HG03066 (cell line): ENCODE measurements at regions not wholly inside any gene's neighbourhood (a gene's known extent, or its start where the extent isn't known, plus 50 kb on each side); places are given as distances from the start of the nearest gene placed in this dataset.

Source experiments
- ATAC-seq: cut with Tn5 transposase; IDR thresholded peaks from one replicate; pipeline ENCODE4 v1.9.1; 2021; ENCODE audit warnings: low read depth; ENCODE audit not compliant: unreplicated experiment

- no peak for ATAC-seq
These were observed 52.4 kb upstream of the TRIO start for GRCh38 chr5:14090755-14091154.

GRCh38 chr5:14090290-14090689 lies 52.9 kb upstream of the TRIO start:
- ATAC-seq = no peak

DNA sequence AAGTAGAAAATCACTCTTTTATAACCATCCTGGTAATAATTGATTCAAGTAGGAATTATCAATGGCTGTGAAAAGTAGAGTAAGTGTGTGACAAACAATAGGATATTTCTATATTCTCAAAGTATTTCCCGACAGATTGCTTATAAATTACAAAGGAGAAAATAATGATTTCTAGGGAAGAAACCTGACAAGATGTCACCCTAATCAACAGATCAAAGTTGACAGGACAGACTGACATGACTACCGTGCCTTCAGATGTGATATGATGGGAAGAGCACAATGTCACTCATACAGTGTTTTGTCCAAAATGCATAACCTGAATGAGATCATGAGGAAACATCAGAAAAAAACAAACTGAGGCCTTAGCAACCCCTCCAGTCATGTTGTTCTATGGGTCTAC lies 53.9 kb upstream of the TRIO start:
- ATAC-seq = no peak

- ATAC-seq = no peak
These were observed 56.9 kb upstream of the TRIO start for GRCh38 chr5:14086261-14086660.

DNA sequence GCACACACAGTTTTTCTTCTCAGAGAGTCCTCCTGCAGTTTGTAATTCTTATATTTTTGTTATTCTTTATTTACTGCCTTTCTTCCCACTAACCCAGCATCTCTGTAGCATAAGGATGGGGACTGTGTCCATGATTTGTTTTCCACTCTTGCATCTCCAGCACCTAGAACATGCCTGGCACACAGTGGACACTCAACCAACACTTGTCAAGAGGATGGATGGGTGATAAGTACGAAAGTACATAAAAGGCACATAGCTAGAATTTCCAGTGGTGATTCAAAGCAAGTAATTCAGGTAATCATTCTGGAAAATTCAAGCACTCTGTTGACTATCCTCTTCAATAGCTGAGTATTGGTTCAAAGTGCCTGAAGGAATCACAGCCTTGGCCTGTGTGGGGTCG lies 60.2 kb upstream of the TRIO start:
- no peak for ATAC-seq

DNA sequence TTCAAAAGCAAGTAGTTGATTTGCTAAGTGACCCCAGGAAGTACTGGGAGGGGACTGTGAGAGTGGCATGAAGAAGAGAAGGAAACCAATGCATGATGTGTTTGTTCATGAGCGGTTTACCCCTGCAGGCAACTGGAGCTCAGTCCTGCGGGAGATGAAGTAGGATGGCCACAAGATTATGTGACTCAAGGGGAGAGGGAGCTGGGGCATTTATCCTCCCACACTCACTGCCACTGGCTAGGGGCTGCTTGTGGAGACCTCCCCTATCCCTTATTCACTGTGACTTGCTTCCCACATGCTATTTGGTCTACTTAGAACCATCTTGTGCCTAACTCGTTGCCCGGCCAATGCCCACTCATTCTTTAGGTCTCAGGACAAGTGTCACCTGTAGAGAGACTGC lies 60.6 kb upstream of the TRIO start:
- ATAC-seq = no peak

DNA sequence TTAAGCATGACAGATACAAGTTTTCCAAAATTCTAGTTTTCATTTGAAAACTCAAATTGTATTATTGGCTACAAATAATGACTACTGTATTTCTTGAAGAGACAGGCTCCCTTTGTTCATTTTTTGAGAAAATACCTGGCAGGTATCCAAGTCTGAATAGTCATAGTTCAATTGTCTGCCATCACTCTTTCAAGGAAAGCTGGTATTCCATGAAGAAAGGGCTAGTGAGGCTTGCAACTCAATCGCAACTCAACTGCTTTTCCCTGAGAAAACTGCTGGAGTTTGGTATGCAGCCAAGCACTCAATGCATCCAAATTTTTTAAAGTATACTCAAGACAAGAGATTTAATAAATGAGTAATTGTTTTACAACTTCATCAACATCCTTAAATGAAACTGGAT lies 61.4 kb upstream of the TRIO start:
- no peak for ATAC-seq

GRCh38 chr5:14078716-14079115 lies 64.4 kb upstream of the TRIO start:
- ATAC-seq = no peak

DNA sequence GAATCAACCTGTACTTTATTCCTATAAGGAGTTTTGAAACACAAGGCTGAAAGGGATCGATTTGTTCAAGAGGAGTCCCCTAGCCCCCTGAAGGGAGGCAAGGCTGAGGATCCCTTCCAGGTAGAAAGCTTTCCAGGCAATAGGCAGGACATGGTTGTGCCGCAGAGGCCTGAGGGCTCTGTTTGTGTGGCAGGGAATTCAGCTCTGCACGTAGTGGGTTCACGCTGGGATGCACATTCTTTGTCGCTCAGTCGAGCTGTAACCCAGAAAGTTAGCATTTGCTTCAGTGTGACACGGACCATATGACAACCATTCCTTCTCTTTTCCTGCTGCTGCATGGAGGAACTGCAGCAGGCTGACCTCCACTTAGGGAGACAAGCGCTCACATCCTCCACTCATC lies 65.6 kb upstream of the TRIO start:
- no peak for ATAC-seq

DNA sequence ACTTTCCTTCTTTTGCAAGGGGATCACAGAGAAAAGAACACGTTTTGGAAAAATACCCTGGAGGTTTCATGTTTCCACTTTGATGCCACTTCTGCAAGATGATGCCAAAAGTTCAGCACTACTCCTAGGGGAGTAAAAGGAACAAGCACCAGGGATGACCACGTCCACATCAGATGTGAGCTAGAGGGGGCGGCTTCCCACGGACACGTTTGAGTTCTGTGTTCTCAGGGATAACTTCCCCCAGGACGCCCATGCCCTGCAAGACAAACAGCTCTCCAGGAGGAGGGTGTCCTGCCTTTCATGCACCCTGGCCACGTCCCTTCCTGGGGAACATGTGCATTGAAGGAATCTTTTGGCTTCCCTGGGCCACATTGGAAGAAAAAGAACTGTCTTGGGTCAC lies 66.6 kb upstream of the TRIO start:
- no peak for ATAC-seq

- no peak for ATAC-seq
These were observed 67.2 kb upstream of the TRIO start for GRCh38 chr5:14075937-14076336.

DNA sequence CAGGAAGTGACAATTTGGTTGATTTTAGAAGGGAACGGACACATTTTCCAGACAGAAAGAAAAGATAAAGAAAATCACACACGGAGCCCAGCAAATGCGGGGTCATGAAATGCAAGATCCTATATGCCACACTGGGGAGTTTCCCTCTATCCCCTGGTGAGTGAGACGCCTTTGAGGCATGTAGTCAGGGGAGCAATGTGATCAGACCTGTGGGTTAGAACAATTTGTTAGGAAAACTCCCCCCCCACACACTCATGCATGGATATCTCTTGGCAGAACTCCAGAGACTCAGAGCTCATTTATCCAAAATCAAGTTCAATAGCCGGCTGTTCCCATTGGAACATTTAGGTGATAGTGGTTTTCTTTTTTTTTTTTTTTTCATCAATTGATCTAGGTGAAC lies 71.7 kb upstream of the TRIO start:
- ATAC-seq = no peak

- no peak for ATAC-seq
These were observed 74.1 kb upstream of the TRIO start for GRCh38 chr5:14069021-14069420.

DNA sequence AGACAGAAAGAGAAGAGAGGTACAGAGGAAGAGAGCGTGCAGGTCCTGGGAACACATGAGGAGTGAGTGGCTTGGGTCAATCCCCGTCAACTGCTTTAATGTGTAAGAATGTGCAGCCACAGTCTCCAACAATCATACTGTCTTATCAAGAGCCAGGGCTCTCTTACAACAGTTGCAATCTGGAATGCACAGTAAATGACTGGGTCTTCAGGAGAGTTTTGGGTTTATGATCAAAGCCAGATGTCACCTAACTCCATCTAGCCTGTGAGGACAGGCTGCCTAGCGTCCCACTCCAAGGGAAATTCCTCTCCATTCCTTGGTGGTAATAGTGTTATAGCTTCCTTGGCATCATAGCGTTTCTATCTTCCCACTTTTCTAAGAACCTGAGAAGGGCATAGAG lies 75.0 kb upstream of the TRIO start:
- no peak for ATAC-seq

- ATAC-seq = no peak
These were observed 76.8 kb upstream of the TRIO start for GRCh38 chr5:14066326-14066725.

- ATAC-seq = no peak
These were observed 78.3 kb upstream of the TRIO start for GRCh38 chr5:14064841-14065240.

DNA sequence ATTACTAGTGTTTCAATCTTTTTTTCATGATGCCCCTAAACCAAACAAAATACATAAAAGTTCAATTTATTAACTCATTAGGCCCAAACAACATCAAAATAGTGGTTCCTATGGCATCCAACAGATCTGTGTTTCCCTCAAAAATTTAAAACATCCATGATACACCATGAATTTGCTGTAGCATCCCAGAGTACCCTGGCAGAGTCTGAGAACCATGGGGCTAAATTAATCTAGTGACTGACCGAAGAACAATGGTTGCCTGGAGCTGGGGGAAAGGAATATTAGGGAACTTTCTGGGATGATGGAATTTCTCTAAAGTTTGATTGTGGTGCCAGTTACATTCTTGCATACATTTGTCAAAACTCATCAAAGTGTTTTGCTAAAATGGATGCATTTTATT lies 79.5 kb upstream of the TRIO start:
- ATAC-seq = no peak

GRCh38 chr5:14063138-14063537 lies 80.0 kb upstream of the TRIO start:
- no peak for ATAC-seq

DNA sequence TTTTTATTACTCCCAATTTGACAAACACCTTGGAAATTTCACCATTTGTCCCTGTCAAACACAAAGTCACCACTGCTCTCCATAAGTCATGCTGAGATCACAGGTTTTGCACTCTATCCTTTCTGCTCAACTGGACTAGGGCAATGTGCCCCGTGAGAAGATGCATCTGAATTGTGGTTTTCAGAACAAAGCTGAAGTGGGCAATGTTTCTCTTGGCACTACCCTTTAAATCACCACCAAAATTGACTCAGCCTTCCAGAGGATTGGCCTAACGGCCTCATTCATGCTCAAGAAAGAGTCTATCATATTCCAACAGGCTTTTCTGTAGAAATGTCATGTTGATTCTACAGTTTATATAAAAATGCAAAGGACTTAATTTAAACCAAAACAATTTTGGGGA lies 81.0 kb upstream of the TRIO start:
- ATAC-seq = no peak

GRCh38 chr5:14061106-14061505 lies 82.0 kb upstream of the TRIO start:
- ATAC-seq = no peak

DNA sequence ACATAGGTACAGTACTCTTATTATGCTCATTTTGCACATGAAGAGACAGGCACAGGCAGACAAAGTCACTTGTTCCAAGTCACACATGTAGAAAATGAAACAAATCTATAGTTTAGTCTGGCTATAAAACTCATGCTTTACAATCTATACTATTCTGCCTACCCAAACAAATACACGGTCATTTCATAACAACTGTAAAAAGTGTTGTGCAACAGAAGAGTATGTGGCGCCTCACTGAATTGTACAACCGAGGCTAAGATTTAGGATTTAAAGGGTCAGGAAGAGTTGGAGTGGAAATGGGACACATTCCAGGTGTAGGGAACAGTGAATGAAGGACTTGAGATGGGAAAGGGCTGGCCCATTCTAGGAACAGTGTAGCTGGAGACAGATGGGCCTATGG lies 82.9 kb upstream of the TRIO start:
- ATAC-seq = no peak

DNA sequence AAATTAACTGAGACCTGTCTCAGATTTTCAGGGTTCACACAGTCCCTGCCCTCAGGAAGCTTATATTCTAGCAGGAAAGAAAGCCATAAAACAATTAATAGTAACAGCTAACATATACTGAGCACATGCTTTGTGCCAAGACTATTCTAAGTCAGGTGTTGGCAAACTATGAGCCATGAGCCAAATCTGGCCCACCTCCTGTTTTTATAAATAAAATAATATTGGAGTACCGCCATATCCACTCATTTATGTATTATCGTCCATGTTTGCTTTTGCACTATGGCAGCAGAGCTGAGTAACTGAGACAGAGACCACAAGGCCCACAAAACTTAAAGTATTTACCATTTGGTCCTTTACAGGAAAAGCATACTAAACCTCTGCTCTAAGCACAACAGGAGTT lies 83.3 kb upstream of the TRIO start:
- ATAC-seq = no peak

GRCh38 chr5:14057289-14057688 lies 85.9 kb upstream of the TRIO start:
- ATAC-seq = no peak

DNA sequence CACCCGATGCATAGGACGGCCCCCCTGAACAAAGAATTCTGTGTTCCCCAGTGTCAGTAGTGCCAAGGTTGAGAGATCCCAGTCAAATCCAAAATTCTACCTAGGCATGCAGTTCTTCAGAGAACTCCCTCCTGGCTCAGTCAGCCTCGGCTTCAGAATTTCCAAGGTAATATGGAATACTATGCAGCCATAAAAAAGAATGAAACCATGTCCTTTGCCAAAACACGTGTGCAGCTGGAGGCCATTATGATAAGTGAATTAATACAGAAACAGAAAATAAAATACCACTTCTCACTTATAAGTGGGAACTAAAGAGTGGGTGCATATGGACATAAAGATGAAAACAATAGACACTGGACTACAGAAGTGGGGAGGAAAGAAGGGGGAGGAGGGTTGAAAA lies 87.1 kb upstream of the TRIO start:
- ATAC-seq = no peak
